Astrocyte of the spinal cord (primary cell): ENCODE measurements at regions not wholly inside any gene's neighbourhood (a gene's known extent, or its start where the extent isn't known, plus 50 kb on each side); places are given as distances from the start of the nearest gene placed in this dataset.
"Not testable (repeated sequence)": the region's sequence is repeated elsewhere in the genome, so short reads cannot be mapped to it uniquely, and the experiment has no call there.

ENCODE experiments used
- DNase-seq: peaks from one replicate; pipeline ENCODE4 v3.0.0; 2011; ENCODE audit warnings: low read depth, low spot score
- H3K4me3 ChIP-seq: 2 replicates; pipeline ENCODE4 v1.5.1; 2011; ENCODE audit warnings: low read depth, mild to moderate bottlenecking, low read length, moderate library complexity
- CTCF ChIP-seq: IDR thresholded peaks from 2 replicates; pipeline ENCODE4 v1.5.1; 2012; ENCODE audit warnings: low read depth, mild to moderate bottlenecking, low read length, inconsistent platforms
- in situ Hi-C: cut with HindIII; loops from 2 replicates; pipeline ENCODE4 v1.10.0; 2017; ENCODE audit warnings: low sequenced_read_pairs

- in situ Hi-C loops, result no loop called here
- no peak overlapping the region for H3K4me3 ChIP-seq
- no peak for DNase-seq
- TF ChIP-seq CTCF, result no peak
Observed at GRCh38 chr2:49767316-49767715, 613.0 kb upstream of the FSHR start.

GRCh38 chr2:49755777-49756176 is 601.5 kb upstream of the FSHR start:
- in situ Hi-C loops, result no loop called here
- H3K4me3 ChIP-seq, result no peak overlapping the region
- TF ChIP-seq CTCF, result no peak
- DNase-seq, result no peak

DNA sequence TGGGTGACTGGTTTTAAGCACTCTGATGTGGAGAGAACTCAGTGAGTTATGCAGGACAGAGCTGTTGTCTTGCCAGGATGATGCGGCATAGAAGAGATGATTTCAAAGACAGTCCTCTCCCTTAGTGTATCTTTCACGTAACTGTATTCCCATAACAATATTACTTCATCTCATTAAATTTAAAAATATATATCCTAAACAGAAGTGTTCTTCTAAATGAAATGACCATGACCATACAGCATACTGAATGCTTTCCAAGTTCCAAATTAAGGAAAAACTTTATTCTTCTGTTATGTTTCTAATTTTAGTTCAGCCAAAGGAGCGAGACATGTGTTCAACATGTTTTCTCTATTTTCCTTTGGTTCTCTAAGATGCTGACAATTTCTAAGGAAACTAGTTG is 600.1 kb upstream of the FSHR start:
- TF ChIP-seq CTCF, result no peak
- DNase-seq, result no peak
- in situ Hi-C loops, result no loop called here
- no peak overlapping the region for H3K4me3 ChIP-seq

DNA sequence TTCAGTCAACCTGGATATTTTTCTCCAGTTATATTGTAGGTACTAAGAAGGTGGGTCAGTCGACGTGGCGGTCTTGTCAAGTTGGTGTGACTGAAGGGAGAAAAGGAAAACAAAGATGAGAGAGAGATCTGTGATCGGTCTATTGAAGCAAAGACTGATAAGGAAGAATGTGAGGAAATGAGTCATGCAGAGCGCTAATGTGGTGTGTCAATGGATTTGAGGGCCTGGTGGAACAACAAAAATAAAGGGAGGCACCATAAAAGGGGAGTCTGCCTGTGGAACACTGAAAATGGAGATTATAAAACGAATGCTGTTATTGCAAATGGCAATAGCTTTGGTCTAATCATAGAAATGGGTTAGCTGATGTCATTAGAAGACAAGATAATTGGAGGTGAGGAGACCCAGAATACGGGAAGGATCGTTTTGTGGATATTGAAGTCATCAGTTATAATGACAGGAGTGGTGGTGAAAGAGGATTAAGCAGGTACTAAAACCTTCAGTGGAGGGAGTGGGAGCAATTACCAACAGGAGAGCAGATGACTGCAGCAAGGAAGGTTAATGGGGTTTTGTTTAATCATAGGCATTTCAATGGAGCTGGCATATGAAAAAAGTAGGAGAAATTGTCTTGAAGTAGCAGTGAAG is 599.1 kb upstream of the FSHR start:
- DNase-seq, result no peak
- in situ Hi-C loops, result no loop called here
- TF ChIP-seq CTCF, result no peak
- H3K4me3 ChIP-seq, result no peak overlapping the region

DNA sequence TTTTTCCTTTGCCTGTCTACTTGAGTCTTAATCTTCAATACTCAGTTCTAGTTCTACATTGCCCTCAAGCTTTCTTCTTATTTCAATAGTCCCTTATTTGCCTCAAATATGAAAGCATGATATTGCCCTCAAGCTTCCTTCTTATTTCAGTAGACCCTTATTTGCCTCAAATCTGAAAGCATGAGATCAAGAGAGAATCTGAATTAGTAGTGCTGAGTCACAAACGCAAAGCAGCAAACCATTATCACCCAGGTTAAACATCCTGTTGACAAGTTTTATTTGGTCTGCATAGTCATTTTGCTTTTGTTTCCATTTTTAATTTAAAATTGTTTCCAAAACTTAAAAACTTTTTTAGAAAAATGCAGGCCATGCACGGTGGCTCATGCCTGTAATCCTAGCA is 583.3 kb upstream of the FSHR start:
- TF ChIP-seq CTCF, result no peak
- no peak for DNase-seq
- no peak overlapping the region for H3K4me3 ChIP-seq
- in situ Hi-C loops, result no loop called here

- DNase-seq, in situ Hi-C loops, H3K4me3 ChIP-seq: not testable (repeated sequence)
Observed at GRCh38 chr2:49732924-49733323, 578.6 kb upstream of the FSHR start.

- TF ChIP-seq CTCF, result no peak
- in situ Hi-C loops, result no loop called here
- H3K4me3 ChIP-seq, result no peak overlapping the region
- no peak for DNase-seq
Observed at GRCh38 chr2:49719241-49719640, 564.9 kb upstream of the FSHR start.
